ENCODE measurements at regions not wholly inside any gene's neighbourhood (a gene's known extent, or its start where the extent isn't known, plus 50 kb on each side); places are given as distances from the start of the nearest gene placed in this dataset.

GRCh38 chr3:162684260-162684659, 1187.7 kb downstream of the OTOL1 start:
- no peak overlapping the region for H3K27ac ChIP-seq
- H3K36me3 ChIP-seq = no peaks in the 10 kb centered on the region
- intact Hi-C loops (cut with DNase I; ENCODE audit: low total_unique reads) = no loop called here
- H3K27me3 ChIP-seq = no peaks in the 10 kb centered on the region
- no peak for DNase-seq
- H3K9me3 ChIP-seq = no peaks in the 10 kb centered on the region
- TF ChIP-seq CTCF (IDR thresholded peaks at IDR 0.05) = no peak
- no peaks in the 10 kb centered on the region for H3K4me1 ChIP-seq
- H3K4me3 ChIP-seq = no peak overlapping the region

- no peak for DNase-seq
- no peak for TF ChIP-seq CTCF (IDR thresholded peaks at IDR 0.05)
- intact Hi-C loops (cut with DNase I; ENCODE audit: low total_unique reads) = no loop called here
- Histone ChIP-seq H3K27ac (no peak overlapping the region), H3K9me3 (no peaks in the 10 kb centered on the region), H3K27me3 (no peaks in the 10 kb centered on the region), H3K4me3 (no peak overlapping the region), H3K36me3 (no peaks in the 10 kb centered on the region), H3K4me1 (no peaks in the 10 kb centered on the region)
Measured at GRCh38 chr3:162699291-162699690, 1202.7 kb downstream of the OTOL1 start.

DNA sequence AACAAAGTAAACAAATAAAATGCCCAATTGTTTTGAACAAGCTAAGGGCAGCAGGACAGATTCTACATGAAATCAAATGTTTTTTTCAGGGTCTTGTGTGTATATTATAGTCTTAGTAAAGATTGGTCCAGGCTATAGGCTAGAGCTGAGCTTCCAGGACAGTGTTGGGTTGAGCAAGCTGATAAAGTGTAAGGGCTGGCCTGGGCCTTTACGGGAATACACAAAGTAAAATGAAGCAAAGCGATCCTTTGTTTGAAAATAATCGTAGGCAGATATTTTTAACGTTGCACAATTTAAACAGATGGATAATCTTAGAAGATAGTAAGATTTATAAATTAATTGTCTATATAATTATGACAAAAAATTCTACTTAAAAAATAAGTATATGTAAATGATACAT, 1204.6 kb downstream of the OTOL1 start:
- Histone ChIP-seq H3K9me3 (no peaks in the 10 kb centered on the region), H3K27ac (no peak overlapping the region), H3K4me3 (no peak overlapping the region), H3K36me3 (no peaks in the 10 kb centered on the region), H3K4me1 (no peaks in the 10 kb centered on the region), H3K27me3 (no peaks in the 10 kb centered on the region)
- DNase-seq = no peak
- no peak for TF ChIP-seq CTCF (IDR thresholded peaks at IDR 0.05)
- intact Hi-C loops (cut with DNase I; ENCODE audit: low total_unique reads) = no loop called here

GRCh38 chr3:162702768-162703385, 1206.3 kb downstream of the OTOL1 start:
- Histone ChIP-seq H3K4me3 (no peak overlapping the region), H3K27me3 (no peaks in the 10 kb centered on the region), H3K36me3 (no peaks in the 10 kb centered on the region), H3K9me3 (no peaks in the 10 kb centered on the region), H3K27ac (no peak overlapping the region), H3K4me1 (no peaks in the 10 kb centered on the region)
- TF ChIP-seq CTCF (IDR thresholded peaks at IDR 0.05) = no peak
- no peak for DNase-seq
- intact Hi-C loops (cut with DNase I; ENCODE audit: low total_unique reads) = no loop called here

- no peak overlapping the region for H3K4me3 ChIP-seq
- no peaks in the 10 kb centered on the region for H3K4me1 ChIP-seq
- H3K36me3 ChIP-seq = no peaks in the 10 kb centered on the region
- DNase-seq = no peak
- H3K9me3 ChIP-seq = no peaks in the 10 kb centered on the region
- no peak for TF ChIP-seq CTCF (IDR thresholded peaks at IDR 0.05)
- no peak overlapping the region for H3K27ac ChIP-seq
- intact Hi-C loops (cut with DNase I; ENCODE audit: low total_unique reads) = no loop called here
- no peaks in the 10 kb centered on the region for H3K27me3 ChIP-seq
Measured at GRCh38 chr3:162704238-162704637, 1207.6 kb downstream of the OTOL1 start.

All from tibial artery (tissue), 4 donors.